Endodermal cell (in vitro differentiated cells): ENCODE measurements at regions not wholly inside any gene's neighbourhood (a gene's known extent, or its start where the extent isn't known, plus 50 kb on each side); places are given as distances from the start of the nearest gene placed in this dataset.
"Not testable (repeated sequence)": the region's sequence is repeated elsewhere in the genome, so short reads cannot be mapped to it uniquely, and the experiment has no call there.

Experiments used
- DNase-seq: peaks from one replicate; pipeline ENCODE4 v3.0.0-alpha.2; 2017
- H3K27ac ChIP-seq: 2 replicates; pipeline ENCODE4 v1.5.1; 2013; ENCODE audit warnings: mild to moderate bottlenecking, low read depth, low read length, moderate library complexity
- H3K27me3 ChIP-seq: 2 replicates; pipeline ENCODE4 v1.6.1; 2013; ENCODE audit warnings: mild to moderate bottlenecking, low read length, moderate library complexity; ENCODE audit not compliant: insufficient read depth, control insufficient read depth, poor library complexity, severe bottlenecking
- H3K36me3 ChIP-seq: 2 replicates; pipeline ENCODE4 v1.7.0; 2013; ENCODE audit warnings: mild to moderate bottlenecking, low read length, moderate library complexity; ENCODE audit not compliant: control insufficient read depth, insufficient read depth
- H3K4me1 ChIP-seq: one replicate; pipeline ENCODE4 v1.7.0; 2013; ENCODE audit warnings: low read length; ENCODE audit not compliant: control insufficient read depth, insufficient read depth
- H3K4me3 ChIP-seq: 2 replicates; pipeline ENCODE4 v1.5.1; 2013; ENCODE audit warnings: mild to moderate bottlenecking, low read length, moderate library complexity
- H3K9ac ChIP-seq: 2 replicates; pipeline ENCODE4 v1.6.1; 2013; ENCODE audit warnings: mild to moderate bottlenecking, low read length, moderate library complexity; ENCODE audit not compliant: poor library complexity, severe bottlenecking; ENCODE audit errors: extremely low read depth
- H3K9me3 ChIP-seq: 2 replicates; pipeline ENCODE4 v1.6.1; 2013; ENCODE audit warnings: mild to moderate bottlenecking, low read length, moderate library complexity; ENCODE audit not compliant: control insufficient read depth
- H3K27ac Mint-ChIP-seq: 2 replicates; pipeline ENCODE4 v1.8.0; 2020; ENCODE audit warnings: mixed read lengths
- H3K27me3 Mint-ChIP-seq: 2 replicates; pipeline ENCODE4 v1.8.0; 2021; ENCODE audit warnings: mild to moderate bottlenecking, mixed read lengths; ENCODE audit not compliant: insufficient read depth
- H3K36me3 Mint-ChIP-seq: 2 replicates; pipeline ENCODE4 v1.8.0; 2020; ENCODE audit warnings: low read depth, mixed read lengths
- H3K4me1 Mint-ChIP-seq: 2 replicates; pipeline ENCODE4 v1.8.0; 2020; ENCODE audit warnings: mixed read lengths
- H3K4me3 Mint-ChIP-seq: 2 replicates; pipeline ENCODE4 v1.8.0; 2020; ENCODE audit warnings: mild to moderate bottlenecking, moderate library complexity, mixed read lengths
- H3K9me3 Mint-ChIP-seq: 2 replicates; pipeline ENCODE4 v1.8.0; 2020; ENCODE audit warnings: mild to moderate bottlenecking, mixed read lengths
- CTCF ChIP-seq: fragments of 200-600 bp; sonication (generic); conservative IDR thresholded peaks from 2 replicates; pipeline ENCODE4 v1.5.0; 2021; ENCODE audit warnings: antibody characterized with exemption, mild to moderate bottlenecking
- WGBS, 2 experiments: methylation state at CpG; one replicate each; pipeline versions ENCODE4 v1.1.5 to v1.1.7; 2013; ENCODE audit warnings: missing lambda C conversion rate in 2 of 2, mixed read lengths in 1 of 2; ENCODE audit not compliant: insufficient coverage in 1 of 2, insufficient read length in 1 of 2; 5-methylcytosine and 5-hydroxymethylcytosine counted together

- no peaks in the 10 kb centered on the region for H3K9me3 ChIP-seq
- H3K9ac ChIP-seq = no peak overlapping the region
- no peaks in the 10 kb centered on the region for H3K9me3 Mint-ChIP-seq
- no peak for TF ChIP-seq CTCF
- no peaks in the 10 kb centered on the region for H3K4me1 ChIP-seq
- no peak overlapping the region for H3K27ac ChIP-seq
- H3K27ac Mint-ChIP-seq = no peak overlapping the region
- H3K27me3 ChIP-seq = no peaks in the 10 kb centered on the region
- no peak for DNase-seq
- no peak overlapping the region for H3K4me3 ChIP-seq
- no peaks in the 10 kb centered on the region for H3K36me3 ChIP-seq
- H3K4me3 Mint-ChIP-seq = no peak overlapping the region
- WGBS, 2 experiments = 95 to 100% methylated on average over 3 to 6 of the region's 6 CpGs
- H3K27me3 Mint-ChIP-seq = no peaks in the 10 kb centered on the region
- no peaks in the 10 kb centered on the region for H3K4me1 Mint-ChIP-seq
- H3K36me3 Mint-ChIP-seq = no peaks in the 10 kb centered on the region
Observed at GRCh38 chr14:85071447-85071846, 458.5 kb upstream of the FLRT2 start.

GRCh38 chr14:85074955-85075354, 455.0 kb upstream of the FLRT2 start:
- no peaks in the 10 kb centered on the region for H3K27me3 Mint-ChIP-seq
- Histone ChIP-seq H3K27me3 (no peaks in the 10 kb centered on the region), H3K9ac (no peak overlapping the region), H3K36me3 (no peaks in the 10 kb centered on the region), H3K4me1 (no peaks in the 10 kb centered on the region), H3K27ac (no peak overlapping the region), H3K4me3 (no peak overlapping the region), H3K9me3 (no peaks in the 10 kb centered on the region)
- H3K4me1 Mint-ChIP-seq = no peaks in the 10 kb centered on the region
- no peaks in the 10 kb centered on the region for H3K36me3 Mint-ChIP-seq
- no peak for TF ChIP-seq CTCF
- no peak overlapping the region for H3K27ac Mint-ChIP-seq
- no peak for DNase-seq
- no peaks in the 10 kb centered on the region for H3K9me3 Mint-ChIP-seq
- no peak overlapping the region for H3K4me3 Mint-ChIP-seq
- WGBS, 2 experiments = no CpG with 5 or more reads among the region's 1 CpG

GRCh38 chr14:85075694-85076476, 454.1 kb upstream of the FLRT2 start:
- H3K27me3 ChIP-seq = no peaks in the 10 kb centered on the region
- H3K9me3 ChIP-seq = no peaks in the 10 kb centered on the region
- Mint-ChIP-seq H3K36me3 (no peaks in the 10 kb centered on the region), H3K4me3 (no peak overlapping the region), H3K4me1 (peaks cover 4% of the 10 kb centered on the region), H3K9me3 (no peaks in the 10 kb centered on the region), H3K27me3 (no peaks in the 10 kb centered on the region), H3K27ac (no peak overlapping the region)
- H3K36me3 ChIP-seq = no peaks in the 10 kb centered on the region
- H3K4me3 ChIP-seq = no peak overlapping the region
- no peak overlapping the region for H3K27ac ChIP-seq
- WGBS, 2 experiments = 100% methylated on average over 1 of the region's 1 CpG; no CpG with 5 or more reads in 1 of the 2 experiments
- H3K9ac ChIP-seq = no peak overlapping the region
- no peak for DNase-seq
- H3K4me1 ChIP-seq = no peaks in the 10 kb centered on the region
- no peak for TF ChIP-seq CTCF

- H3K27ac ChIP-seq, H3K27me3 Mint-ChIP-seq, H3K27me3 ChIP-seq, H3K9me3 ChIP-seq, H3K4me3 Mint-ChIP-seq, H3K4me3 ChIP-seq, H3K27ac Mint-ChIP-seq, H3K36me3 Mint-ChIP-seq, H3K4me1 ChIP-seq, DNase-seq, H3K4me1 Mint-ChIP-seq, H3K9me3 Mint-ChIP-seq, H3K36me3 ChIP-seq, H3K9ac ChIP-seq: not testable (repeated sequence)
Observed at GRCh38 chr14:85077716-85078115, 452.2 kb upstream of the FLRT2 start.
